GM23338 (cell line): ENCODE measurements at regions not wholly inside any gene's neighbourhood (a gene's known extent, or its start where the extent isn't known, plus 50 kb on each side); places are given as distances from the start of the nearest gene placed in this dataset.

Source experiments
- ATAC-seq: fragments of 200-7000 bp; cut with Tn5 transposase; 3 replicates; pipeline ENCODE4 v1.9.1; 2020
- DNase-seq: peaks from one replicate; pipeline ENCODE4 v3.0.0-alpha.2; 2015; ENCODE audit warnings: low spot score
- H2AFZ ChIP-seq: fragments of 200-600 bp; sonication (generic); 2 replicates; pipeline ENCODE4 v1.8.0; 2016; ENCODE audit warnings: antibody characterized with exemption, mild to moderate bottlenecking, moderate library complexity
- H3F3A ChIP-seq: fragments of 200-600 bp; sonication (generic); replicated peaks from 2 replicates; pipeline ENCODE4 v1.8.0; 2017; ENCODE audit warnings: antibody characterized with exemption, mixed run types, low read depth
- H3K27ac ChIP-seq: fragments of 200-600 bp; sonication (generic); 2 replicates; pipeline ENCODE4 v1.6.1; 2016; ENCODE audit warnings: low read depth
- H3K27me3 ChIP-seq: fragments of 200-600 bp; sonication (generic); 2 replicates; pipeline ENCODE4 v1.8.0; 2016; ENCODE audit warnings: mild to moderate bottlenecking, mixed run types, moderate library complexity; ENCODE audit not compliant: insufficient read depth
- H3K36me3 ChIP-seq: fragments of 200-600 bp; sonication (generic); 2 replicates; pipeline ENCODE4 v1.8.0; 2016; ENCODE audit warnings: mild to moderate bottlenecking; ENCODE audit not compliant: insufficient read depth
- H3K4me1 ChIP-seq: fragments of 200-600 bp; sonication (generic); 2 replicates; pipeline ENCODE4 v1.8.0; 2016; ENCODE audit warnings: mild to moderate bottlenecking, moderate library complexity; ENCODE audit not compliant: insufficient read depth
- H3K4me2 ChIP-seq: fragments of 200-600 bp; sonication (generic); 2 replicates; pipeline ENCODE4 v1.7.1; 2017; ENCODE audit warnings: mixed run types
- H3K4me3 ChIP-seq: fragments of 200-600 bp; sonication (generic); 2 replicates; pipeline ENCODE4 v1.6.1; 2016; ENCODE audit warnings: mixed run types
- H3K79me2 ChIP-seq: fragments of 200-600 bp; sonication (generic); replicated peaks from 2 replicates; pipeline ENCODE4 v1.8.0; 2017; ENCODE audit warnings: mild to moderate bottlenecking; ENCODE audit not compliant: insufficient read depth
- H3K9me2 ChIP-seq: fragments of 200-600 bp; sonication (generic); 2 replicates; pipeline ENCODE4 v1.8.0; 2017; ENCODE audit not compliant: insufficient read depth
- H4K20me1 ChIP-seq: fragments of 200-600 bp; sonication (generic); replicated peaks from 2 replicates; pipeline ENCODE4 v1.8.0; 2017; ENCODE audit warnings: mild to moderate bottlenecking; ENCODE audit not compliant: insufficient read depth
- H3K27ac Mint-ChIP-seq: 2 replicates; pipeline ENCODE4 v1.8.0; 2020; ENCODE audit warnings: inconsistent platforms, mild to moderate bottlenecking, moderate library complexity, mixed read lengths
- H3K27me3 Mint-ChIP-seq: 3 replicates; pipeline ENCODE4 v1.8.0; 2022; ENCODE audit warnings: low read depth, mild to moderate bottlenecking, moderate library complexity, mixed read lengths, inconsistent platforms; ENCODE audit not compliant: insufficient read depth, poor library complexity
- H3K36me3 Mint-ChIP-seq: 3 replicates; pipeline ENCODE4 v1.8.0; 2021; ENCODE audit warnings: low read depth, mild to moderate bottlenecking, inconsistent platforms, moderate library complexity, mixed read lengths
- H3K4me1 Mint-ChIP-seq: 3 replicates; pipeline ENCODE4 v1.8.0; 2020; ENCODE audit warnings: mild to moderate bottlenecking, inconsistent platforms, mixed read lengths
- H3K4me3 Mint-ChIP-seq: 3 replicates; pipeline ENCODE4 v1.8.0; 2021; ENCODE audit warnings: moderate library complexity, mild to moderate bottlenecking, inconsistent platforms, mixed read lengths
- H3K9me3 Mint-ChIP-seq: 3 replicates; pipeline ENCODE4 v1.8.0; 2020; ENCODE audit warnings: moderate library complexity, mild to moderate bottlenecking, inconsistent platforms, mixed read lengths
- CREB1 ChIP-seq: fragments of 250-450 bp; sonication (Bioruptor Pico); IDR thresholded peaks from 2 replicates; pipeline ENCODE4 v1.5.0; 2020; ENCODE audit warnings: low read depth, mild to moderate bottlenecking, moderate library complexity
- EZH2 ChIP-seq: fragments of 200-600 bp; sonication (generic); IDR thresholded peaks from one replicate; pipeline ENCODE4 v1.8.0; 2017; ENCODE audit warnings: antibody characterized with exemption, mild to moderate bottlenecking, low read depth; ENCODE audit not compliant: unreplicated experiment
- EZH2phosphoT487 ChIP-seq: fragments of 200-600 bp; sonication (generic); IDR thresholded peaks from one replicate; pipeline ENCODE4 v1.8.1; 2018; ENCODE audit warnings: antibody characterized with exemption; ENCODE audit not compliant: unreplicated experiment
- JUNB ChIP-seq: IDR thresholded peaks from one replicate; pipeline ENCODE4 v1.6.1; 2016; ENCODE audit warnings: antibody characterized with exemption; ENCODE audit not compliant: unreplicated experiment
- POLR2AphosphoS5 ChIP-seq: IDR thresholded peaks from 2 replicates; pipeline ENCODE4 v1.6.1; 2016; ENCODE audit warnings: antibody characterized with exemption, low read depth
- ZNF114 ChIP-seq: fragments of 250-450 bp; sonication (Bioruptor Pico); IDR thresholded peaks from 2 replicates; pipeline ENCODE4 v1.5.0; 2020; ENCODE audit warnings: mild to moderate bottlenecking, moderate library complexity
- ZNF462 ChIP-seq: fragments of 250-450 bp; sonication (Bioruptor Pico); IDR thresholded peaks from 2 replicates; pipeline ENCODE4 v1.5.0; 2020; ENCODE audit warnings: mild to moderate bottlenecking, moderate library complexity
- TF ChIP-seq, protein P1 (sequence below): IDR thresholded peaks from one replicate; pipeline ENCODE4 v1.6.1; 2018; ENCODE audit warnings: antibody characterized with exemption; ENCODE audit not compliant: unreplicated experiment
- TF ChIP-seq, protein P2 (sequence below), 2 experiments: fragments of 200-600 bp in 1 of 2; sonication (generic) in 1 of 2; conservative IDR thresholded peaks; 2 replicates each; pipeline versions ENCODE4 v1.5.1 to v1.6.1; 2016 to 2017; ENCODE audit warnings: antibody characterized with exemption in 2 of 2, low read depth in 2 of 2, mild to moderate bottlenecking in 2 of 2, moderate library complexity in 1 of 2

DNA sequence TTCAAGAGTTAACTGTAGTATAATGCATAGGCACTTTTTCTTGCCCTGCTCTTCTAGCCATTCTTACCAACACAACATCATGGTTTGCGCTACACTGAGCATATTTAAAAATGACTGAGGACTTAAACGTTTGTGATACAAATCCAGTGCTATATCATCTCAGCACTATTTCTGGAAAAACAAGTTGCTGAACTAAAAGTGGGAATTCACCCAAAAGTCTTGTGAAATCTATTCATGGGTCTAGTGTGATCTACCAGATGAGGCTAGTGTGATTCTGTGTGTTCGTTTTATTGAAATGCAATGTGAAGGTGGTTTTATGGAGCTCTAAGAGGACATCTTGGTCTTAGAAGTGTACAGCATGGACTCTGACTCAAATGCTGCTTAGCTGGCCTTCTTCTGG, 584.6 kb upstream of the POM121L12 start (continued):
- TF ChIP-seq ZNF462 (CRISPR knock-in tag) = no peak

GRCh38 chr7:52447581-52448180, 587.8 kb upstream of the POM121L12 start:
- H3K27me3 Mint-ChIP-seq = peaks cover 2% of the 10 kb centered on the region
- Histone ChIP-seq H3K79me2 (no peaks in the 10 kb centered on the region), H3K4me1 (peaks cover 22% of the 10 kb centered on the region), H3K4me3 (no peak overlapping the region), H4K20me1 (no peaks in the 10 kb centered on the region), H3K4me2 (no peak overlapping the region), H3K27ac (no peak overlapping the region), H3K9me2 (peaks cover 13% of the 10 kb centered on the region), H2AFZ (no peak overlapping the region), H3F3A (no peaks in the 10 kb centered on the region), H3K27me3 (no peaks in the 10 kb centered on the region), H3K36me3 (peaks cover 3% of the 10 kb centered on the region; the same call in 1 of the 2 replicates)
- 0 out of 2 replicates have a peak overlapping the region, but pooled peaks have one; percentile 16 for H3K27ac Mint-ChIP-seq
- H3K9me3 Mint-ChIP-seq = peaks cover 10% of the 10 kb centered on the region; the same call in 2 of the 3 replicates
- ATAC-seq (no peak), DNase-seq (no peak)
- peaks cover 16% of the 10 kb centered on the region for H3K4me1 Mint-ChIP-seq
- no peak overlapping the region for H3K4me3 Mint-ChIP-seq
- peaks cover 13% of the 10 kb centered on the region; the same call in 2 of the 3 replicates for H3K36me3 Mint-ChIP-seq
- TF ChIP-seq CREB1 (CRISPR knock-in tag) = no peak
- TF ChIP-seq, protein P1, sequence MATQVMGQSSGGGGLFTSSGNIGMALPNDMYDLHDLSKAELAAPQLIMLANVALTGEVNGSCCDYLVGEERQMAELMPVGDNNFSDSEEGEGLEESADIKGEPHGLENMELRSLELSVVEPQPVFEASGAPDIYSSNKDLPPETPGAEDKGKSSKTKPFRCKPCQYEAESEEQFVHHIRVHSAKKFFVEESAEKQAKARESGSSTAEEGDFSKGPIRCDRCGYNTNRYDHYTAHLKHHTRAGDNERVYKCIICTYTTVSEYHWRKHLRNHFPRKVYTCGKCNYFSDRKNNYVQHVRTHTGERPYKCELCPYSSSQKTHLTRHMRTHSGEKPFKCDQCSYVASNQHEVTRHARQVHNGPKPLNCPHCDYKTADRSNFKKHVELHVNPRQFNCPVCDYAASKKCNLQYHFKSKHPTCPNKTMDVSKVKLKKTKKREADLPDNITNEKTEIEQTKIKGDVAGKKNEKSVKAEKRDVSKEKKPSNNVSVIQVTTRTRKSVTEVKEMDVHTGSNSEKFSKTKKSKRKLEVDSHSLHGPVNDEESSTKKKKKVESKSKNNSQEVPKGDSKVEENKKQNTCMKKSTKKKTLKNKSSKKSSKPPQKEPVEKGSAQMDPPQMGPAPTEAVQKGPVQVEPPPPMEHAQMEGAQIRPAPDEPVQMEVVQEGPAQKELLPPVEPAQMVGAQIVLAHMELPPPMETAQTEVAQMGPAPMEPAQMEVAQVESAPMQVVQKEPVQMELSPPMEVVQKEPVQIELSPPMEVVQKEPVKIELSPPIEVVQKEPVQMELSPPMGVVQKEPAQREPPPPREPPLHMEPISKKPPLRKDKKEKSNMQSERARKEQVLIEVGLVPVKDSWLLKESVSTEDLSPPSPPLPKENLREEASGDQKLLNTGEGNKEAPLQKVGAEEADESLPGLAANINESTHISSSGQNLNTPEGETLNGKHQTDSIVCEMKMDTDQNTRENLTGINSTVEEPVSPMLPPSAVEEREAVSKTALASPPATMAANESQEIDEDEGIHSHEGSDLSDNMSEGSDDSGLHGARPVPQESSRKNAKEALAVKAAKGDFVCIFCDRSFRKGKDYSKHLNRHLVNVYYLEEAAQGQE = no peak
- TF ChIP-seq JUNB = no peak
- TF ChIP-seq POLR2AphosphoS5 = no peak
- no peak for TF ChIP-seq ZNF114 (CRISPR knock-in tag)
- TF ChIP-seq EZH2 = no peak
- TF ChIP-seq, protein P2, sequence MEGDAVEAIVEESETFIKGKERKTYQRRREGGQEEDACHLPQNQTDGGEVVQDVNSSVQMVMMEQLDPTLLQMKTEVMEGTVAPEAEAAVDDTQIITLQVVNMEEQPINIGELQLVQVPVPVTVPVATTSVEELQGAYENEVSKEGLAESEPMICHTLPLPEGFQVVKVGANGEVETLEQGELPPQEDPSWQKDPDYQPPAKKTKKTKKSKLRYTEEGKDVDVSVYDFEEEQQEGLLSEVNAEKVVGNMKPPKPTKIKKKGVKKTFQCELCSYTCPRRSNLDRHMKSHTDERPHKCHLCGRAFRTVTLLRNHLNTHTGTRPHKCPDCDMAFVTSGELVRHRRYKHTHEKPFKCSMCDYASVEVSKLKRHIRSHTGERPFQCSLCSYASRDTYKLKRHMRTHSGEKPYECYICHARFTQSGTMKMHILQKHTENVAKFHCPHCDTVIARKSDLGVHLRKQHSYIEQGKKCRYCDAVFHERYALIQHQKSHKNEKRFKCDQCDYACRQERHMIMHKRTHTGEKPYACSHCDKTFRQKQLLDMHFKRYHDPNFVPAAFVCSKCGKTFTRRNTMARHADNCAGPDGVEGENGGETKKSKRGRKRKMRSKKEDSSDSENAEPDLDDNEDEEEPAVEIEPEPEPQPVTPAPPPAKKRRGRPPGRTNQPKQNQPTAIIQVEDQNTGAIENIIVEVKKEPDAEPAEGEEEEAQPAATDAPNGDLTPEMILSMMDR (conservative IDR thresholded peaks at IDR 0.05; ENCODE audit: low read depth in 2 of 2) = no peak
- no peak for TF ChIP-seq EZH2phosphoT487
